ENCODE measurements at regions not wholly inside any gene's neighbourhood (a gene's known extent, or its start where the extent isn't known, plus 50 kb on each side); places are given as distances from the start of the nearest gene placed in this dataset.
"Not testable (repeated sequence)": the region's sequence is repeated elsewhere in the genome, so short reads cannot be mapped to it uniquely, and the experiment has no call there.

GRCh38 chr2:175450029-175450760 lies 268.7 kb upstream of the ATP5MC3 start:
- no peak for FAIRE-seq

- FAIRE-seq = no peak
These were observed 268.1 kb upstream of the ATP5MC3 start for GRCh38 chr2:175449616-175450015.

- no peak for FAIRE-seq
These were observed 264.7 kb upstream of the ATP5MC3 start for GRCh38 chr2:175446201-175446600.

GRCh38 chr2:175445281-175445680 lies 263.8 kb upstream of the ATP5MC3 start:
- no peak for FAIRE-seq

- FAIRE-seq = no peak
These were observed 260.9 kb upstream of the ATP5MC3 start for GRCh38 chr2:175442441-175442840.

GRCh38 chr2:175441181-175441761 lies 259.8 kb upstream of the ATP5MC3 start:
- no peak for FAIRE-seq

- FAIRE-seq = no peak
These were observed 257.9 kb upstream of the ATP5MC3 start for GRCh38 chr2:175439416-175439815.

GRCh38 chr2:175437167-175437566 lies 255.7 kb upstream of the ATP5MC3 start:
- FAIRE-seq = no peak

- no peak for FAIRE-seq
These were observed 254.6 kb upstream of the ATP5MC3 start for GRCh38 chr2:175436076-175436475.

- no peak for FAIRE-seq
These were observed 253.5 kb upstream of the ATP5MC3 start for GRCh38 chr2:175435012-175435411.

GRCh38 chr2:175432793-175433192 lies 251.3 kb upstream of the ATP5MC3 start:
- no peak for FAIRE-seq

GRCh38 chr2:175432021-175432420 lies 250.5 kb upstream of the ATP5MC3 start:
- no peak for FAIRE-seq

- no peak for FAIRE-seq
These were observed 249.8 kb upstream of the ATP5MC3 start for GRCh38 chr2:175431101-175431946.

GRCh38 chr2:175430236-175430635 lies 248.7 kb upstream of the ATP5MC3 start:
- FAIRE-seq = no peak

GRCh38 chr2:175418224-175418835 lies 236.8 kb upstream of the ATP5MC3 start:
- no peak for FAIRE-seq

GRCh38 chr2:175414882-175415487 lies 233.5 kb upstream of the ATP5MC3 start:
- peak; percentile 81 for FAIRE-seq

GRCh38 chr2:175414191-175414881 lies 232.8 kb upstream of the ATP5MC3 start:
- no peak for FAIRE-seq

GRCh38 chr2:175410941-175411340 lies 229.4 kb upstream of the ATP5MC3 start:
- FAIRE-seq = not testable (repeated sequence)

- no peak for FAIRE-seq
These were observed 223.3 kb upstream of the ATP5MC3 start for GRCh38 chr2:175404839-175405238.

- no peak for FAIRE-seq
These were observed 222.2 kb upstream of the ATP5MC3 start for GRCh38 chr2:175403599-175404221.

GRCh38 chr2:175402571-175402970 lies 221.1 kb upstream of the ATP5MC3 start:
- FAIRE-seq = no peak
